ENCODE measurements at regions not wholly inside any gene's neighbourhood (a gene's known extent, or its start where the extent isn't known, plus 50 kb on each side); places are given as distances from the start of the nearest gene placed in this dataset.

DNA sequence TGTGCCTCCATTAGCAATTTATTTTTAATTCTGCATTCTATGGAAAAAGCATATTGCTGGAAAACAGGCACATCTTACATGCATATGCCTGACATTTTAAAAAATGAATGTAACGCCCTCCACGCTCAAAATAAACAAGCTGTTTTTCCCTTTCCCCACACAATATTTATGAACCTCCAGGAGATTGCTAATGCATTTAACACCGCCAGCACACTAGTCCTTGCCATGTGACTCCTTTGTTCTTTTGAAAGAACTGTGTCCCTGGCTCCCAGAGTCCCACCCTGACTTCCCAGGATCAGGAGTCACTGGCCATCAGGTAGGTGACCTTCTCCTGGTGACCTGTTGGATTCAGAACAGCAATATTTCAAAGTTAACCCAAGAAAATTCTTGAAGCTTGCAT is 571.2 kb upstream of the CFAP20DC start:
- TF ChIP-seq, protein P1, sequence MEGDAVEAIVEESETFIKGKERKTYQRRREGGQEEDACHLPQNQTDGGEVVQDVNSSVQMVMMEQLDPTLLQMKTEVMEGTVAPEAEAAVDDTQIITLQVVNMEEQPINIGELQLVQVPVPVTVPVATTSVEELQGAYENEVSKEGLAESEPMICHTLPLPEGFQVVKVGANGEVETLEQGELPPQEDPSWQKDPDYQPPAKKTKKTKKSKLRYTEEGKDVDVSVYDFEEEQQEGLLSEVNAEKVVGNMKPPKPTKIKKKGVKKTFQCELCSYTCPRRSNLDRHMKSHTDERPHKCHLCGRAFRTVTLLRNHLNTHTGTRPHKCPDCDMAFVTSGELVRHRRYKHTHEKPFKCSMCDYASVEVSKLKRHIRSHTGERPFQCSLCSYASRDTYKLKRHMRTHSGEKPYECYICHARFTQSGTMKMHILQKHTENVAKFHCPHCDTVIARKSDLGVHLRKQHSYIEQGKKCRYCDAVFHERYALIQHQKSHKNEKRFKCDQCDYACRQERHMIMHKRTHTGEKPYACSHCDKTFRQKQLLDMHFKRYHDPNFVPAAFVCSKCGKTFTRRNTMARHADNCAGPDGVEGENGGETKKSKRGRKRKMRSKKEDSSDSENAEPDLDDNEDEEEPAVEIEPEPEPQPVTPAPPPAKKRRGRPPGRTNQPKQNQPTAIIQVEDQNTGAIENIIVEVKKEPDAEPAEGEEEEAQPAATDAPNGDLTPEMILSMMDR (IDR thresholded peaks at IDR 0.05) = no peak
- no peak for TF ChIP-seq POLR2A (IDR thresholded peaks at IDR 0.05)
